NCI-H1417 (cell line): ENCODE measurements at regions not wholly inside any gene's neighbourhood (a gene's known extent, or its start where the extent isn't known, plus 50 kb on each side); places are given as distances from the start of the nearest gene placed in this dataset.

Experiments
- DNase-seq, 3 experiments: peaks; one replicate each; lab custom pipeline; 2025; lab: John Stamatoyannopoulos, UW

- no peak for DNase-seq
Measured at GRCh38 chr10:44820094-44820493, 91.0 kb upstream of the TMEM72 start.

GRCh38 chr10:44821290-44821689 is 89.8 kb upstream of the TMEM72 start:
- DNase-seq = no peak

GRCh38 chr10:44822349-44822748 is 88.8 kb upstream of the TMEM72 start:
- no peak for DNase-seq

- DNase-seq = no peak
Measured at GRCh38 chr10:44822966-44823365, 88.2 kb upstream of the TMEM72 start.

GRCh38 chr10:44824607-44825006 is 86.5 kb upstream of the TMEM72 start:
- no peak for DNase-seq

GRCh38 chr10:44827431-44828006 is 83.6 kb upstream of the TMEM72 start:
- DNase-seq = peak in 1 of 3 experiments; percentile 25

GRCh38 chr10:44828508-44829142 is 82.5 kb upstream of the TMEM72 start:
- no peak for DNase-seq

- DNase-seq = no peak
Measured at GRCh38 chr10:44829426-44829825, 81.7 kb upstream of the TMEM72 start.

GRCh38 chr10:44830022-44830421 is 81.1 kb upstream of the TMEM72 start:
- no peak for DNase-seq

GRCh38 chr10:44831581-44831980 is 79.6 kb upstream of the TMEM72 start:
- DNase-seq = no peak

- no peak for DNase-seq
Measured at GRCh38 chr10:44832595-44833390, 78.3 kb upstream of the TMEM72 start.

GRCh38 chr10:44834131-44834530 is 77.0 kb upstream of the TMEM72 start:
- no peak for DNase-seq

- DNase-seq = no peak
Measured at GRCh38 chr10:44835300-44835699, 75.8 kb upstream of the TMEM72 start.

- no peak for DNase-seq
Measured at GRCh38 chr10:44843484-44843883, 67.7 kb upstream of the TMEM72 start.

GRCh38 chr10:44845361-44846175 is 65.6 kb upstream of the TMEM72 start:
- no peak for DNase-seq

GRCh38 chr10:44847110-44847509 is 64.0 kb upstream of the TMEM72 start:
- no peak for DNase-seq

GRCh38 chr10:44848211-44848610 is 62.9 kb upstream of the TMEM72 start:
- DNase-seq = no peak

GRCh38 chr10:44849936-44850335 is 61.2 kb upstream of the TMEM72 start:
- DNase-seq = no peak

GRCh38 chr10:44850356-44850934 is 60.7 kb upstream of the TMEM72 start:
- DNase-seq = no peak

GRCh38 chr10:44851413-44851812 is 59.7 kb upstream of the TMEM72 start:
- DNase-seq = no peak

- no peak for DNase-seq
Measured at GRCh38 chr10:44851881-44852280, 59.3 kb upstream of the TMEM72 start.

- no peak for DNase-seq
Measured at GRCh38 chr10:44853148-44853734, 57.9 kb upstream of the TMEM72 start.
